Stimulated activated CD8-positive, alpha-beta memory T cell treated with anti-CD3 and anti-CD28 coated beads, Interleukin-15, amount 100 ng/mL, for 24 hours (primary cell): ENCODE measurements at regions not wholly inside any gene's neighbourhood (a gene's known extent, or its start where the extent isn't known, plus 50 kb on each side); places are given as distances from the start of the nearest gene placed in this dataset.
"Not testable (repeated sequence)": the region's sequence is repeated elsewhere in the genome, so short reads cannot be mapped to it uniquely, and the experiment has no call there.

ENCODE experiments used
- DNase-seq: peaks from one replicate; pipeline ENCODE4 v3.0.0-alpha.2; 2020; ENCODE audit warnings: low read depth

DNA sequence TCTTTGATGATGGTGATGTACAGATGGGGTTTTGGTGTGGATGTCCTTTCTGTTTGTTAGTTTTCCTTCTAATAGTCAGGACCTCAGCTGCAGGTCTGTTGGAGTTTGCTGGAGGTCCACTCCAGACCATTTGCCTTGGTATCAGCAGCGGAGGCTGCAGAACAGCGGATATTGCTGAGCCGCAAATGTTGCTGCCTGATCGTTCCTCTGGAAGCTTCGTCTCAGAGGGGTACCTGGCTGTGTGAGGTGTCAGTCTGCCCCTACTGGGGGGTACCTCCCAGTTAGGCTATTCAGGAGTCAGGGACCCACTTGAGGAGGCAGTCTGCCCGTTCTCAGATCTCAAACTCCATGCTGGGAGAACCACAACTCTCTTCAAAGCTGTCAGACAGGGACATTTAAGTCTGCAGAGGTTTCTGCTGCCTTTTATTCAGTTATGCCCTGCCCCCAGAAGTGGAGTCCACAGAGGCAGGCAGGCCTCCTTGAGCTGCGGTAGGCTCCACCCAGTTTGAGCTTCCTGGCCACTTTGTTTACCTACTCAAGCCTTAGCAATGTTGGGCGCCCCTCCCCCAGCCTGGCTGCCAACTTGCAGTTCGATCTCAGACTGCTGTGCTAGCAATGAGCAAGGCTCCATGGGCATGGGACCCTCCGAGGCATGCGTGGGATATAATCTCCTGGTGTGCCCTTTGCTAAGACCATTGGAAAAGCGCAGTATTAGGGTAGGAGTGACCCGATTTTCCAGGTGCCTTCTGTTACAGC lies 264.5 kb downstream of the MATN1 start:
- DNase-seq = not testable (repeated sequence)

DNA sequence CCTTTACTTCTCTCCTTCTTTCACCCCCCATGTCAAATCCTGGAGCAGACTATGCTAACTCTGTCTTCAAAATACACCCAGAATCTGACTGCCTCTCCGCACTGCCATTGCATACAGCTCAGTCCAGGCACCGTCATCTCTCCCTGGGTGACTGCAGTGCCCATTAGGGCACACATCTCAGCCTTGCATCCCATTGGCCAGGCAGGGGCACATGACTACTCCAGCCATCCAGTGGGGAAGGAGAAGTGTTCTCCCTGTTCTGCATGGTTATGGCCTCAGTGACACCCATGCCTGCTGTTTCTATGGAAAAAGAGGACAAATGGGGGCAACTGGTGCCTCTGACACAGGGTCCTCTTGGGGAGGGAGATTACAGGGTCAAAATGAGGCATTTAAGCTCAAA lies 270.5 kb downstream of the MATN1 start:
- DNase-seq = no peak

GRCh38 chr1:30452170-30452569 lies 271.2 kb downstream of the MATN1 start:
- no peak for DNase-seq

GRCh38 chr1:30451532-30452125 lies 271.8 kb downstream of the MATN1 start:
- no peak for DNase-seq

DNA sequence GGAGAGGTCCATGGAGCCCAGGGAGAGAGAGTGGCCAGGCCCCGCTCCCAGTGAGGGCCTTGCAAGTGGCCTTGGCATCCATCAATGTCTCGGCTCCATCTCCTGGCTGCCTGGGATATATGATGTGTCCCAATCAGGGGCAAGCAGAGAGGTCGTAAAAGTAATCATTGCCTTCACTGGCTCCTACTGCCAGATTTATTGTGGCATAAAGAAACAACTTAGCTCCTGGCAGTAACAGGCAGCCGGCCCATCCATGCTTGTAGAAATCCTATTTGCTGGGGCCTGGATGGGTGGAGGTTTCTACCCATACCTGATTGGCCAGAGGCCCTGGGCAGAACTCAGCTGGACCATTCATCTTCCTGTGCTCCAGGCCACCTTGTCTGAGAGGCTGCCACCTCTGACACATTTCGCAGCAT lies 272.6 kb downstream of the MATN1 start:
- DNase-seq = no peak

DNA sequence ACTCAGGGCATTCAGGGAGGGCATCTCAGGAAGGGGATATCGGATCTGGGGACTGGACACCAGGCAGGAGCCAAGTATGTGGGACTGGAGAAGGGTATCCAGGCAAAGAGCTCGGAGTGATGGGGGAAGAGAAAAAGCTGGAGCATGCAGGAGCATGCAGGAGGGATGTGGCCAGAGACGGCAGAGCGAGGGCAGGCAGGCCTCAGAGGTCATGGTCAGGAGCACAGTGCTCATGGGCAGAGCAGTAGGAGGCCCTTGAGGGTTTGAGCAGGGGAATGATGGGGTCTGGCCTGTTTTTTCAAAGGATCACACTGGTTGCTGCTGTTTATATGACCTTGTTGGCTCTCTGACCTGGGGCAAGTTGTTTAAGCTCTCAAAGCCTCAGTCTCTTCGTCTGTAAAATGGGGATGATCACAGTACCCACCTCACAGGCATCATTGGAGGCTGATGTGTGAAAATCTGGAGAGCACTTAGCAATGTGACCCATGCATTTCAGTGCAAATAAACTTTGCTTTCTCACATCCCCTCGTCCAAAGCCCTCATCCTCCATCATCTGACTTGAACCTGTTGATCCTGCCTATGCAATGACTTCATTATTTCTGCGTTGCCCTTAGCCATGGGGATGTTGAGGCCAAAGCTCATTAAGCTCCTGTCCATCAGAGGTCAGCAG lies 273.1 kb downstream of the MATN1 start:
- no peak for DNase-seq

DNA sequence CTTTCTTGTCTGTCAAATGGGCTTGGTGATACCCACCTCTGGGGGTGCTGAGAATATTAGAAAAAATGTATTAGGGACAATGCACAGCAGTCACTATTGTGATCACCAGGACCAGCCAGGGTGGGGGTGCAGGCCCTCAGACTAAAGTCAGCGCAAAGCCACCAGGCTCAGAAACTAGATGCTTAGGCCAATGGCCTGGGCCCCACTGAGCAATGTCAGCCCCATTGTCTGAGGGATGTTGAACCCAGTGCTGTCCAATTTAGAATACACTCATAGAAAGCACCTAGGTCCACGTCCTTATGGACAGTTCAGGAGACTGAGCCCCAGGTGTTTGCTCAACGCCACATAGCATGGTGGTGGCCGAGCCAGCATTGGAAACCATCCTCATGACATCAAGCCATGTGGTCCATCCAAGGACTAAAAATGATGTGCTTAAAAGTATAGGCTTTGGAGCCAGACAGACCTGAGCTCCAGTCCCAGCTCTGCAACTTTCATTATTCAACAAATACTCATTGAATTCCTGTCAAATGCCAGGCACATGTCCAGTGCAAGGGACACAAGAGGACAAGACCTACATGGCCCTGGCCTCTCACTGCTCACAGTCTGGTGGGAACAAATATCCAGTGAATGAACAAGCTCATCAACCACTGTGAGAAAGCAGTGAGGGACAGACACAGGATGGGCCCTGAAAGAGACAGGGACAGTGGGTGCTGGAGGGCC lies 273.8 kb downstream of the MATN1 start:
- no peak for DNase-seq

- no peak for DNase-seq
Measured at GRCh38 chr1:30449003-30449402, 274.4 kb downstream of the MATN1 start.

- no peak for DNase-seq
Measured at GRCh38 chr1:30447701-30448100, 275.7 kb downstream of the MATN1 start.

- DNase-seq = no peak
Measured at GRCh38 chr1:30447080-30447479, 276.3 kb downstream of the MATN1 start.

- DNase-seq = no peak
Measured at GRCh38 chr1:30446508-30446907, 276.9 kb downstream of the MATN1 start.

- DNase-seq = no peak
Measured at GRCh38 chr1:30446095-30446494, 277.3 kb downstream of the MATN1 start.

GRCh38 chr1:30445449-30445848 lies 277.9 kb downstream of the MATN1 start:
- DNase-seq = no peak

DNA sequence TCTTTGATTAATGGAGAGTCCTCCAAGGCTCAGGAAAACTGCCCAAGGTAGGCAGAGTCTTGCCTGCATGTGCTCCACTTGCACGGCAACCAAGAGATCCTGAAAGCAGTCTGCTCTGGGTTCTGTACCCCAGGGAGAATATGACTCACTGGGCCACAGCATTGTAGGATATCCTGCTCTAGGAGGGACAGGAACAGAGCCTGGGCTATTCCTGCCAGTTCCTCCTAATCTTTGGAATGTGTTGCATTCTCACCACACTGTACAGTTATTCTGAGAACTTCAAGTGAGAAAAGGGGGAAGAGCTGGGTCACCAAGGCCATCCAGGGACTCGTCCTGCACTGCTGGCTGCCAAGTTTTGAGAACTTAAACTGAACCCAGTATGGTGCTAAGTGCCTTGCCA lies 278.5 kb downstream of the MATN1 start:
- DNase-seq = no peak

DNA sequence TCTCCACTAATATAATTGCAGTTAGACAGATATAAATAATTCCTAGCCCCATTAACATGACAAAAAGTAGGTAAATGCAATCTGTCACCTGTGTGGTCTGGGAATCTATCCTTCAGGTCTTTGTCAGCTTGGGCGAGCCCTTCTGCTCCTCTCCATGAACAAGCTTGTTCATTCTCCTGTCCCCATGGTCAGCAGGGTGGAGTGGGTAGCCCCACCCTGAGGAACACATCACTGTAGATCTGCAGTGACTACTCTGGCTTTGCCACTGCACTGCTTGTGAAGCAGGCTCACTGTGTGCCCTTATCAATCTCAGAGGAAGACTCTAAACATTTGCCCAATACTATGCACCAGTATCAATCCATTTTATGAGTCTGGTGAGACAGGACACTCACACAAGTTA lies 279.0 kb downstream of the MATN1 start:
- DNase-seq = no peak

- DNase-seq = not testable (repeated sequence)
Measured at GRCh38 chr1:30438274-30438673, 285.1 kb downstream of the MATN1 start.

DNA sequence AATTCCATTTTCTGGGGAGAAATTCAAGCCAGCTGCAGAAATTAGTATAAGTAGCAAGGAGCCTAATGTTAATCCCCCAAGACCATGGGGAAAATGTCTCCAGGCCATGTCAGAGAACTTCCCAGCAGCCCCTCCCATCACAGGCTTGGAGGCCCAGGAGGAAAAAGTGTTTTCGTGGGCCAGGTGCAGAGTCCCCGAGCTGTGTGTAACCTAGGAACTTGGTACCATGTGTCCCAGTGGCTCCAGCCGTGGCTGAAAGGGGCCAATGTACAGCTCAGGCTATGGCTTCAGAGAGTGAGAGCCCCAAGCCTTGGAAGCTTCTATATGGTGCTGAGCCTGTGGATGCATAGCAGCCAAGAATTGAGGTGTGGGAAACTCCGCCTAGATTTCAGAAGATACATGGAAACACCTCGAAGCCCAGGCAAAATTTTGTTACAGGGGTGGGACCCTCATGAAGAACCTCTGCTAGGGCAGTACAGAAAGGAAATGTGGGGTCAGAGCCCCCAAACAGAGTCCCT lies 286.3 kb downstream of the MATN1 start:
- DNase-seq = no peak

GRCh38 chr1:30427545-30427944 lies 295.8 kb downstream of the MATN1 start:
- no peak for DNase-seq

GRCh38 chr1:30425046-30425445 lies 298.3 kb downstream of the MATN1 start:
- no peak for DNase-seq

- no peak for DNase-seq
Measured at GRCh38 chr1:30423570-30423969, 299.8 kb downstream of the MATN1 start.

GRCh38 chr1:30422251-30422650 lies 301.1 kb downstream of the MATN1 start:
- DNase-seq = no peak

DNA sequence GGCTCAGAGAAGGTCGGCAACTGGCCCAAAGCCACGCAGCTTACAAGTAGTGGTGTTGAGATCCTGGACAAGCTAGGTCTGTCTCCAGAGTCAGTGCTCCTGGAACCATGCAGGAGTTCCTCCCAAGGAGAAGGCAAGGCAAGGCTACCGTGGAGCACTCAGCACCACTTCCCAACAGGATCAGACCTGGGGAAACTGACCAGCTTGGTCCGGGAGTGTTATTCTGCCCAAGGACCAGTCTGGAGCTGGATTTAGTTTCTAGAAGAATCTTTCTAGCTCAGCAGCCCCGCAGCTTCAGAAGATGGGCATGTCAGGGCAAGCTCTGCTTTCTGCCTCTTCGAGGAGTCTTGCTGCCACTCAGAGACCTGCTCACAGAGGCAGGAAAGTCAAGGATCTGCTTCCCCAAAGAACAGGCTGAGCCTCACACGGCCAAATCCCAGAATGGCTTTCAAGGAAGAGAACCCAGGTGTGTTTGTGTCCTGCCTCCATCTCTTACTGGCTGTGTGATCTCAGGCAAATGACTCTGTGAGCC lies 302.8 kb downstream of the MATN1 start:
- DNase-seq = no peak
